Uterus (tissue), 2 donors: ENCODE measurements at regions not wholly inside any gene's neighbourhood (a gene's known extent, or its start where the extent isn't known, plus 50 kb on each side); places are given as distances from the start of the nearest gene placed in this dataset.

Experiments
- POLR2A ChIP-seq, 2 donors: fragments of 450-650 bp; IDR thresholded peaks; one replicate each; pipeline ENCODE4 v1.6.1; 2016; ENCODE audit warnings: antibody characterized with exemption in 2 of 2, mild to moderate bottlenecking in 1 of 2, moderate library complexity in 1 of 2
- TF ChIP-seq, protein P1 (sequence below), 4 experiments: fragments of 200-600 bp in 2 of 4; fragments of 450-650 bp in 2 of 4; sonication (generic) in 2 of 4; IDR thresholded peaks; one replicate each; pipeline ENCODE4 v1.5.1; 2016 to 2019; ENCODE audit warnings: antibody characterized with exemption in 4 of 4, mild to moderate bottlenecking in 2 of 4, moderate library complexity in 1 of 4

DNA sequence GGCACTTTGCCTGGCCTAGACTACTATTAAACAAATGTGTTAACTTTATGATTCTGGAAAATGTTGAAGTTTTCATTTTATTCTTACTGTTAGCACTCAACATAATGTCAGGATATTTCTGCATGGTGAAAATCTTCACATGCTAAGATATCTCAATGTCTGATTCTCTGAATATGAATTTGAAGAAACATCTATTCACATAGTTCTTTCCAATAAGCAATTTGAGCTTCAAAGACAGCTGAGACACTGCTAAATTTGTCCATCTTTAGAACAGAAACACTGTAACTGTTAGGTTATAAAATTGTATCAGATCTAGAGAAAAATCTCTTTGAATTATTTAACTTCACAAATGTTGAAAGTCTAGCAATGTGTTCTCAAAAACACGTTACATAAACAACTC lies 970.2 kb downstream of the PLOD2 start:
- TF ChIP-seq, protein P1, sequence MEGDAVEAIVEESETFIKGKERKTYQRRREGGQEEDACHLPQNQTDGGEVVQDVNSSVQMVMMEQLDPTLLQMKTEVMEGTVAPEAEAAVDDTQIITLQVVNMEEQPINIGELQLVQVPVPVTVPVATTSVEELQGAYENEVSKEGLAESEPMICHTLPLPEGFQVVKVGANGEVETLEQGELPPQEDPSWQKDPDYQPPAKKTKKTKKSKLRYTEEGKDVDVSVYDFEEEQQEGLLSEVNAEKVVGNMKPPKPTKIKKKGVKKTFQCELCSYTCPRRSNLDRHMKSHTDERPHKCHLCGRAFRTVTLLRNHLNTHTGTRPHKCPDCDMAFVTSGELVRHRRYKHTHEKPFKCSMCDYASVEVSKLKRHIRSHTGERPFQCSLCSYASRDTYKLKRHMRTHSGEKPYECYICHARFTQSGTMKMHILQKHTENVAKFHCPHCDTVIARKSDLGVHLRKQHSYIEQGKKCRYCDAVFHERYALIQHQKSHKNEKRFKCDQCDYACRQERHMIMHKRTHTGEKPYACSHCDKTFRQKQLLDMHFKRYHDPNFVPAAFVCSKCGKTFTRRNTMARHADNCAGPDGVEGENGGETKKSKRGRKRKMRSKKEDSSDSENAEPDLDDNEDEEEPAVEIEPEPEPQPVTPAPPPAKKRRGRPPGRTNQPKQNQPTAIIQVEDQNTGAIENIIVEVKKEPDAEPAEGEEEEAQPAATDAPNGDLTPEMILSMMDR (IDR thresholded peaks at IDR 0.05) = no peak
- no peak for TF ChIP-seq POLR2A (IDR thresholded peaks at IDR 0.05)
